Non-pigmented ciliary epithelial cell (primary cell): ENCODE measurements at regions not wholly inside any gene's neighbourhood (a gene's known extent, or its start where the extent isn't known, plus 50 kb on each side); places are given as distances from the start of the nearest gene placed in this dataset.

ENCODE experiments used
- DNase-seq: peaks from one replicate; pipeline ENCODE4 v3.0.0-alpha.2; 2010; ENCODE audit warnings: low read depth

DNA sequence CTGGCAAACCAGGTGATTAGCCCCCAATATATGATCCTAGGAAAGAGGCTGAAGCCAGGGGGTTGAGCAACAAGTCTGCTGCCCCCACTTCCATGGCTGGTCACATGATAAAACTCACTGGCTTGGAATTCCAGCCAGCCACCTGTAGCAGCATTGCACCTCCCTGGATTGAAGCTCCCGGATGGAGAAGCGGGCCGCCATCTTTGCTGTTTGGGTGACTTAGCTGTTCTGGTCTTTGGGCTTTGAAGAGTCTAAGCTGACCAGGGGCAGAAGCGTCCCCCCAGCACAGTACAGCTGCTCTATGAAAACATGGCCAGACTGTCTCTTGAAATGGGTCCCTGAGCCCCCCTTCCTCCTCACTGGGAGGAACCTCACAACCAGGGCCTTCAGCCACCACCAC, 610.2 kb downstream of the ANXA1 start:
- DNase-seq = no peak

GRCh38 chr9:73773896-73774295, 622.2 kb downstream of the ANXA1 start:
- DNase-seq = no peak

DNA sequence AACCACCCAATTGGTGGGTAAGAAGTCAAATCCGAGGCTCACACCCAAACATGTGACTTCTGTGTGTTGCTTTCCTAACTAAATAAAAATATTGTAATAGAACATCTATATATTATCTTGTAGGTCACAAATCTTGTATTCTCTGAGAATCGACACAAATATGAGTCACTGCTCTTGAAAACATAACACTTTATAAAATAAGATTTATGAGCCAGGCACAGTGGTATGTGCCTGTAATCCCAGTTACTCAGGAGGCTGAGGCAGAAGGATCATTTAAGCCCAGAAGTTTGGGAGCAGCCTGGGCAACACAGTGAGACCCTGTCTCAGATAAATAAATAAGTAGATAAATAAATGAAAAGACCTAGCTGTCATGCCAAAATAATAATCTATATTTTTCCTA, 624.1 kb downstream of the ANXA1 start:
- no peak for DNase-seq

- peak; percentile 92 for DNase-seq
Measured at GRCh38 chr9:73780916-73781315, 629.3 kb downstream of the ANXA1 start.

- no peak for DNase-seq
Measured at GRCh38 chr9:73782166-73782565, 630.5 kb downstream of the ANXA1 start.

DNA sequence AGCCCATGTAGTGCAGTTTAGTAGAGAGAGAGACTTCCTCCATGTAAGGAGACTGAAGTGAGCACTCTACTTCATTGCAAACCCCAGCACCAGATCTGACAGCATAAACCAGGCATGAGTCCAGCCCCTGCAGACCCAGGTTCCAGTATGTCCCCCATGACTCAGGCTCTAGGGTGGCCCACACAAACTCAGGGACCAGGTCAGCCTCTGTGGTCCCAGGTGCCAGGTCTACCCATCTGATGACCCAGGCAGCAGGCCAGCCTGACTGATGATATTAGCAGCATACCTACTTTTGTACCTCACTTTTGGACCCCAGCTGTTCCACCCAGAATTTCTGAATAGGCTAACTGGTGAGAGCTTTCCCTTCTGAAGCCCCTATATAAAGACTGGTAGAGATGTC, 647.8 kb downstream of the ANXA1 start:
- no peak for DNase-seq

DNA sequence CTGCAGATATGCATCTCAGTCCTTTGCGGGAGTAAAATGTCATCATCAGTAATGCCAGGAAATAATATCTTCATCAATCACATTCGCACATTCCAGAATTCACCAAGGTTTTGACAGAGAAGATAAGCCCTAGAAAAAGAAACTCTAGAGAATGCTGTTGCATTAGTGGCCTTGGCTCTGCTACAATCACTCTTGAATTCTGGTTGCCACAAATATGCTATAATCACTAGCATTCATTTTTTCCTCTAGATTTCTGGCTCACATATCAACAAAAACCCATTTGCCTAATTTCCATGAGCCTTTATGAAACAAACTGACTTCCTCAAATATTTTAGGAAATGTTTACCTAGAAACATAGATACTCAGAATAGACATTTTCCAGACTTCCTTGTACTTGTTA, 653.4 kb downstream of the ANXA1 start:
- DNase-seq = no peak

GRCh38 chr9:73805853-73806458, 654.3 kb downstream of the ANXA1 start:
- no peak for DNase-seq

GRCh38 chr9:73806876-73807275, 655.2 kb downstream of the ANXA1 start:
- no peak for DNase-seq

DNA sequence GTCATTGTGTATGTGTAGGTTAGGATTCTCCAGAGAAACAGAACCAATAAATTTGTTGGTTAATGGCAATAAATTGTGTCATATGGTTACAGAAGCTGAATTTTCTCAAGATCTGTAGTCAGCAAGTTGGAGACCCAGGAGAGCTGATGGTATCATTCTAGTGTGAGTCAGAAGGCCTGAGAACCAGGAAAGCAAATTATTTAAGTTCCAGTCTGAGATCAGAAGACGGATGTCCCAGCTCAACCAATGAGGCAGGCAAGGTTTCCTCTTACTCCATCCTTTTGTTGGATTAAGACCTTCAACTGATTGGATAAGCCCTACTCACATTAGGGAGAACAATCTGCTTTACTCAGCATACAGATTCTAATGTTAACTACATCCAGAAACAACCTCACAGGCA, 656.3 kb downstream of the ANXA1 start:
- peak; percentile 37 for DNase-seq

GRCh38 chr9:73810585-73811215, 659.0 kb downstream of the ANXA1 start:
- DNase-seq = peak; percentile 81

DNA sequence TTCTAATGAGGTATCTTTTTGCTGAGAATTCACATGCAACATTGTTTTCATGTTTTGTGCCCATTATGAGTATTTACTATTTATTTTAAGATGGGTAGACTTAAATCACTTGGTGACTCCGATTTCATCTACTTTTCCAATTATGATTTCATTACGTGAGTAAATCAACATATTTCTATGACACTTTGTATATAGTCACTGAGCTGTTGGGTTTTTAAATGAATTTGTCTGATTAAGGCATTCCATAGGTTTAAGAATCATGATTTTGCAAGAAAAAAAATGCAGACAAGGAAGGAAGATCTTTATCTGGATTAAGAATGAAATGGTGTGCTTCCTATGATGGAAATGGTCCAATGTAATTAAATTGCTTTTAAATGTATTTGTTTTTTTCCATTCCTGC, 661.9 kb downstream of the ANXA1 start:
- no peak for DNase-seq

DNA sequence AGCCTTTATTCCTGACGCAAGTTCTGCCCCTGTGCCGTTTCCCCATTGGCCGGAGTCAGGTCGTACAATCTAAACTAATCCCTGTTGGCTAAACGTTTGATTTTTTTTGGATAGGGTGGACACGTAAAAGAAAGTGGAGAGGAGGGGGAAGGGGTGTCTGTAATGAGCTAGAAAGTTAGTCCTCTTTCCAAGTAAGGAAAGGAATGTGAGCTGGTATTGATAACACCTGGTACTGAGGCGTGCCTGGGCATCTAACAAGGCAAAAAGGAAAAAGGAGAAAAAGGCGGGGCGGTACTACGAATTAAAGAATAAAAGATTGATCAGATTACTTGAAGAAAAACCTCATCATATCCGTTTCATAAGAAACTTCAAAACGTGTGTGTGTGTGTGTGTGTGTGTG, 665.2 kb downstream of the ANXA1 start:
- no peak for DNase-seq

GRCh38 chr9:73824671-73825070, 672.5 kb upstream of the RORB start:
- DNase-seq = peak; percentile 41

DNA sequence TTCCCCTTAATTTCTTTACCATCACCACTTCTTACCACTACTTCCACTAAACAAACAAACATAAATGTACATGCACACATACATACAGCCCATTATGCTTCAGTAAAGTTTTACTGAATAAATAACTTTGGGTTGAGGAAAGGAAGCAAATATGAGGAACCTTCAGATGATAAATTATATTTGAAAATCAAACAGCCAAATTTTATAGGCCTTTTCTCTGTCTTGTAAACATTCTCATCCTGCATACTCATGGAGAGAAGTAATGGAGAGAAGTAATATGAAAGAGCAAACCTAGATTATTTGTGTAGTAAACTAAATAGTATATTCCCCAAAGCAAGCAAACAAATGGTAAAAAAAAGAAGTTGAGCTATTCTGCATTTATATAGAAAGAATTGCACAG, 658.3 kb upstream of the RORB start:
- DNase-seq = no peak

- no peak for DNase-seq
Measured at GRCh38 chr9:73839471-73839870, 657.7 kb upstream of the RORB start.

GRCh38 chr9:73841018-73841417, 656.1 kb upstream of the RORB start:
- no peak for DNase-seq

DNA sequence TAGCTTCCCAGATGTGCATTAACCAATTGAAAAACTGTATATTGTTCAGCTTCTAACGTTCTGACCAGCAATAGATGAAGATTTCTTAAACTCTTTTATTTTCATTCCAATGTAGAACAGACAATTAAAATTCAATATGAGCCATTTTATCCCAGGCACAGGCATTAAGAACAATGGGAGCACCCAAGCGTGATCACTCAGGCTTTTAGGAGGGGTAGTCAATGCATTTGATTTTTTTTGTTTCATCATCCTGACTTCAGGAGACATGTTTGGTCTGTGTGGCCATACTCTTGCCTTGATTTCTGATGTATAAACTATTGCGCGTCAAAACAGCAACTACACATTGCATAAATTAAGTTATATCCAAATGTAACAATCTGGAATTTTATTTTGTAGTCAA, 653.0 kb upstream of the RORB start:
- no peak for DNase-seq

DNA sequence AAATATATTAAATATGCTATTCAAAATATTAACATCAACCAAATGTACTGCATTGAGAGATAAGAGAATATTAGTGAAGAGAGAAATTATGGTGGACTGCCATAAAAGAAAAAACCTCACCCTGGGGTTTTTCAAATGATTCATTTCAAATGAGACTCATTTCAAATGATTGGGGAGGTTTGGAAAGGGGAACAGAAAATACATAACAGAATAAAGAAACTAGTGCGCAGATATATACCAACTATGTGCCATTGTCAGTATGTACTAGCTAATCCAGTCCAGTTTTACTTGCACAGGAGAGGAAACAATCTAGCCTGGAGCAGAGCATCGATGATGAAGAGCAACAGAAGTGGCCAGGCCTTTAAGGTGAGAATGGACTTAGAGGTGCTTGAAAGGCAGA, 651.6 kb upstream of the RORB start:
- DNase-seq = no peak

DNA sequence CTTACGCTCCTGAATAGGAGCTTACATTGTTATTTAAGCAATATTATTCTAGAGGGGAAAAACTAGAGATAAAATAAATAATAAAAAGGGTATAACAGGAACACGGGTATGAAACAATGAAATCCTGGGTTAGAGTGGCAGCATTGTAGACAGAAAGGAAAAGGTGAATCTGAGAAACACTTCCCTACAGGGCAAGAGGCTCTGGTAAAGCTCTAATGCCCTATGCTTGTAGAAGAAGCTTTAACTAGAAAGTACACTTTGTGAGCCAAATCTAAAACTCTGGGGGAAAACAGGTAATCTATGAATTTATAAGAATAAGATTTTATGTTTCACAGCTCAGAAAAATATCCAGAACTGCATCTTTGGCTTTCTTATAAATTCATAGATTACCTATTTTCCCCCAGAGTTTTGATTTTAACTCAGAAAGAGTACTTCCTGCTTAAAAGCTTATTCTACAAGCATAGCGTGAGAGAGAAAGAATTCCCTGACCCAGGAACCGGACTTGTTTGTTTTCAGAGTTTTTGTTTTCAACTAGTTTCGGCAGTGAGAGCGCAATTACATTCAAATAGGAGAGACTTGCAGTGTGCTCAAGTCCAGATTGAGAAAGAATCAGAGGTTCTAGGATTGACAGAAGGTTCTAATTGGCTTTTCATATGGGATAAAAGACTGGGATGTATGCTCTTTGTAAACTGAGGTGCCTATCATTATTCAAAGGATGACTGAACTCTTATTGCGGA, 651.0 kb upstream of the RORB start:
- no peak for DNase-seq

DNA sequence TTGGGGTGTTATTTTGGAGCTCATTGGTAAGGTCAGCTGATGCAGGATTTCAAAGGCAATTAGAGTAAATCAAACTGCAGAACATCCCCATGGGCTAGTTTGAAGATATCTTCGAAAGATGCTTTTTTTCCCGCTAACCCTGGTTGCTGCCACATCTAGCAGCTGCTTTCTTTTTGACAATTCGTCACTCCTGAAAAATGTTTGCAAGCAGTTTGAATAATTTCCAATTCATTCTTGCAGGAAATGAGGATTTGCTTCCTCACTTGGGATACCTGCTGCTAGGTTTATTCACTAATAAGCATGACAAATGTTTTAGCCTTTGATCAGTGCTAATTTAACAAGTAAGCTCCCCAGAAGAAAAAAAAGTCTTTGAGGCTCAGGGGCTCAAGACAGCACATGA, 649.6 kb upstream of the RORB start:
- no peak for DNase-seq

DNA sequence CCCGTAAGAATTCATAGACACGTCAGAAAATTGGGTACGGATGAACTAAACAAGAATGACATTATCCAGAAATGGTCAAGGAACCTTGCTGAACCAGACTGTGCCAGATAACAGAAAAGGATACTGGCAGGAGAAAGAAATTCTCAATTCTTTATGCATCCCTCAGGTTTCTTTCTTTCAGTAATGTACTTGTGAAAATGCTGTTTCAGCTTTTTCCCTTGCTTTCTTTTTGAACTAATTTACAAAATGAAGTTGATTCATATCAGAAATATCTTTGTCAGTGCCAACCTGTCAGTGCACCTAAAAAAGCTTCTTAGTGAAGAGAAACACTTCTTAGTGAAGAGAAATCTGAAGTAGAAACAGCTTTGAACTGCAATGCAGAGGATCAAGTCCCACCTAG, 643.6 kb upstream of the RORB start:
- no peak for DNase-seq

- DNase-seq = no peak
Measured at GRCh38 chr9:73855206-73855605, 641.9 kb upstream of the RORB start.

DNA sequence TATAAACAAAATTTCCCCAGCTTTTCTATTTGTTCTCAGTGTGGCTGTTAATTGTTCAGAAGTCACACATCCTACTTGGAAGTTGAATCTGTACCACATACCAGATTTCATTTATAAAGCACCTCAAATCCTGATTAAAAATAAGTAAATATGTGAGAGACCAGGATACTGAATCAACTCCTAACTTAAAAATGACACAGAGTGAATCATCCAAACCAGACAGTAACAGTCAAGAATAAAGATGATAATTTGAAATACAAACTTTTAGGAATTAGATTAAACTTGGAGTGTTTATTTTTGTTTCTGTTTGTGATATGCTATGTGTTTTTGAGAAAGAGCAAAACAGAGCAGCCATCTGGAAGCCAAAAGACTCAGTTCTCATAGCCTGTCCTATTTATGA, 633.2 kb upstream of the RORB start:
- no peak for DNase-seq
